Keratinocyte (primary cell): ENCODE measurements at regions not wholly inside any gene's neighbourhood (a gene's known extent, or its start where the extent isn't known, plus 50 kb on each side); places are given as distances from the start of the nearest gene placed in this dataset.

Experiments
- EZH2 ChIP-seq: IDR thresholded peaks from one replicate; pipeline ENCODE4 v1.6.1; 2012; ENCODE audit warnings: inconsistent platforms, mild to moderate bottlenecking, low read length, moderate library complexity
- TF ChIP-seq, protein P1 (sequence below), 3 experiments: IDR thresholded peaks in 1 of 3; conservative IDR thresholded peaks in 1 of 3; optimal IDR thresholded peaks in 1 of 3; 2 replicates in 2 of 3; 3 replicates in 1 of 3; pipeline versions ENCODE3 to v1.5.1; 2011; ENCODE audit warnings: low read length in 3 of 3, mild to moderate bottlenecking in 3 of 3, moderate library complexity in 2 of 3, control low read depth in 1 of 3, inconsistent platforms in 1 of 3; ENCODE audit not compliant: insufficient read depth in 2 of 3; ENCODE audit errors: extremely low read depth in 1 of 3

DNA sequence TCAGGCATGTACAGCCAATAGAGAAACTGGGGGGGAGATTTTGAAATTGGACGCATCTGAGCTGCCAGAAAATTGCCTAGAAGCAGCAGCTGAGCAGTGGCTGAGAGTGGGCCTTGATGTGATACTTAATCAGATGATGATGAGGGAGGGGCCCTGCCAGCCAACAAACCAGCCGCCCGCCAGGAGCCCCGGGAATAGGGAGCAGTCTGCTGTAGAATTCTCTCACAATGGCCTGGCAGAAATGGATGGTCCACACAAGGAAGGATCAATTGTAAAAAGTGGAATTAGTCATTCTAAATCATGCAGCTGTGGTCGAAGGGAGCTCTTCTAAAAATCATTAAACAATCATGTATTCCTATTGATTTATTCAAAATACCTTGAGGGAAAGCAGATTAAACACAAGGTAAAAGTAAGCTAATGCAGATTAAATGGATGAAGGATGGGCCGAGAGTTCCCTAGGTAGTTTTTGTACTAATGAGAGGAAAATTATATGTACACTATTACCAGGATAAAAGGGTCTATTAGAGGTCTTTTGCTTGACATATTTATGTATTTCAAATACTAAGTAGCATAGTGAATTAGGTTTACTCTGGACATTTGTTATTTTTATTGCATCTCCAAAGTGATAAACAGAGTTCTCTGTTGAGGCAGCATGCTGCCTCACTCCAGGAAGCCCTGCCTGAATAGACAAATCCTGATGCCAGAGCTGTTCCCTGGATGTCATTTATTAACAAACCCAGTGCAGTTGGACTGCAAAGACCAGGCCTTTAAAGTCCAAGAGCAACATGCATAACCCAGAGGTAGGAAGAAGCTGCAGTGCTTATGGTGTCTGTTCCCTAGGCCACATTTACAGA lies 91.3 kb downstream of the NKX6-1 start:
- TF ChIP-seq, protein P1, sequence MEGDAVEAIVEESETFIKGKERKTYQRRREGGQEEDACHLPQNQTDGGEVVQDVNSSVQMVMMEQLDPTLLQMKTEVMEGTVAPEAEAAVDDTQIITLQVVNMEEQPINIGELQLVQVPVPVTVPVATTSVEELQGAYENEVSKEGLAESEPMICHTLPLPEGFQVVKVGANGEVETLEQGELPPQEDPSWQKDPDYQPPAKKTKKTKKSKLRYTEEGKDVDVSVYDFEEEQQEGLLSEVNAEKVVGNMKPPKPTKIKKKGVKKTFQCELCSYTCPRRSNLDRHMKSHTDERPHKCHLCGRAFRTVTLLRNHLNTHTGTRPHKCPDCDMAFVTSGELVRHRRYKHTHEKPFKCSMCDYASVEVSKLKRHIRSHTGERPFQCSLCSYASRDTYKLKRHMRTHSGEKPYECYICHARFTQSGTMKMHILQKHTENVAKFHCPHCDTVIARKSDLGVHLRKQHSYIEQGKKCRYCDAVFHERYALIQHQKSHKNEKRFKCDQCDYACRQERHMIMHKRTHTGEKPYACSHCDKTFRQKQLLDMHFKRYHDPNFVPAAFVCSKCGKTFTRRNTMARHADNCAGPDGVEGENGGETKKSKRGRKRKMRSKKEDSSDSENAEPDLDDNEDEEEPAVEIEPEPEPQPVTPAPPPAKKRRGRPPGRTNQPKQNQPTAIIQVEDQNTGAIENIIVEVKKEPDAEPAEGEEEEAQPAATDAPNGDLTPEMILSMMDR (optimal IDR thresholded peaks at IDR 0.05 in 1 of 3, IDR thresholded peaks at IDR 0.05 in 1 of 3, conservative IDR thresholded peaks at IDR 0.05 in 1 of 3; ENCODE audit: extremely low read depth in 1 of 3, insufficient read depth in 2 of 3, low read length in 3 of 3): no peak
- TF ChIP-seq EZH2: no peak
